OCI-LY7 (cell line): ENCODE measurements at regions not wholly inside any gene's neighbourhood (a gene's known extent, or its start where the extent isn't known, plus 50 kb on each side); places are given as distances from the start of the nearest gene placed in this dataset.

ENCODE experiments used
- CTCF ChIP-seq: fragments of 200-600 bp; sonication (generic); conservative IDR thresholded peaks from 2 replicates; pipeline ENCODE4 v1.5.1; 2014; ENCODE audit warnings: mild to moderate bottlenecking, antibody characterized with exemption, low read length, moderate library complexity, mixed read lengths
- EZH2phosphoT487 ChIP-seq: fragments of 200-600 bp; sonication (generic); IDR thresholded peaks from 2 replicates; pipeline ENCODE4 v1.6.1; 2018; ENCODE audit warnings: low read depth, borderline replicate concordance, mild to moderate bottlenecking, mixed run types, antibody characterized with exemption, low read length, moderate library complexity, mixed read lengths

GRCh38 chr2:149800624-149801542 is 213.3 kb upstream of the MMADHC start:
- TF ChIP-seq CTCF (no peak), EZH2phosphoT487 (no peak)
